IMR-90 (cell line): ENCODE measurements at regions not wholly inside any gene's neighbourhood (a gene's known extent, or its start where the extent isn't known, plus 50 kb on each side); places are given as distances from the start of the nearest gene placed in this dataset.

Experiments
- ATAC-seq: fragments of 200-7000 bp; cut with Tn5 transposase; 2 replicates; pipeline ENCODE4 v1.9.1; 2020; ENCODE audit warnings: low read depth, mild to moderate bottlenecking, moderate library complexity
- BruUV-seq: library from RNA; stranded (reverse); fragments of 400-500 nt; replicated peaks from 2 replicates; lab custom pipeline; 2021; lab: Mats Ljungman, UMichigan
- CTCF ChIA-PET: fragments of 300-600 bp; formaldehyde crosslinking; extraction: SDS; loops from one replicate; lab custom pipeline; 2021; ENCODE audit warnings: antibody characterized with exemption; lab: Yijun Ruan, JAX
- POLR2A ChIA-PET: fragments of 300-600 bp; sonication (Branson Sonifier 250); formaldehyde crosslinking; loops from one replicate; lab custom pipeline; 2022; ENCODE audit warnings: antibody characterized with exemption; ENCODE audit not compliant: unreplicated experiment; lab: Charles Lee
- DNase-seq: peaks from one replicate; pipeline ENCODE4 v3.0.0; 2013
- H2AFZ ChIP-seq: replicated peaks from 2 replicates; pipeline ENCODE3; 2013; ENCODE audit warnings: low read length, mild to moderate bottlenecking; ENCODE audit not compliant: poor library complexity
- H2AK5ac ChIP-seq: 2 replicates; pipeline ENCODE4 v1.6.1; 2013; ENCODE audit warnings: low read depth, low read length, inconsistent platforms
- H2AK9ac ChIP-seq: replicated peaks from 2 replicates; pipeline ENCODE3; 2013; ENCODE audit warnings: mild to moderate bottlenecking, low read depth, low read length, moderate library complexity; ENCODE audit not compliant: poor library complexity
- H2BK120ac ChIP-seq: 2 replicates; pipeline ENCODE4 v1.6.1; 2013; ENCODE audit warnings: low read depth, low read length, inconsistent platforms
- H2BK15ac ChIP-seq: 3 replicates; pipeline ENCODE4 v1.6.1; 2013; ENCODE audit warnings: low read depth, low read length, inconsistent platforms
- H2BK20ac ChIP-seq: 2 replicates; pipeline ENCODE4 v1.6.1; 2013; ENCODE audit warnings: low read depth, mild to moderate bottlenecking, inconsistent platforms, low read length, moderate library complexity
- H2BK5ac ChIP-seq: 2 replicates; pipeline ENCODE4 v1.6.1; 2013; ENCODE audit warnings: mild to moderate bottlenecking, low read depth, low read length, inconsistent platforms; ENCODE audit not compliant: poor library complexity, severe bottlenecking
- H3K14ac ChIP-seq: replicated peaks from 2 replicates; pipeline ENCODE4 v1.6.1; 2013; ENCODE audit warnings: low read depth, low read length, inconsistent platforms
- H3K18ac ChIP-seq: 2 replicates; pipeline ENCODE4 v1.6.1; 2013; ENCODE audit warnings: low read depth, low read length, control low read depth
- H3K23ac ChIP-seq: 2 replicates; pipeline ENCODE4 v1.6.1; 2013; ENCODE audit warnings: low read depth, low read length, inconsistent platforms
- H3K27ac ChIP-seq: 2 replicates; pipeline ENCODE4 v1.5.1; 2013; ENCODE audit warnings: mild to moderate bottlenecking, control low read depth, low read length; ENCODE audit not compliant: insufficient read depth
- H3K27me3 ChIP-seq: 2 replicates; pipeline ENCODE4 v1.6.1; 2013; ENCODE audit warnings: low read length; ENCODE audit not compliant: control insufficient read depth, insufficient read depth
- H3K36me3 ChIP-seq: 2 replicates; pipeline ENCODE4 v1.6.1; 2013; ENCODE audit warnings: low read length, mixed read lengths; ENCODE audit not compliant: control insufficient read depth, insufficient read depth
- H3K4ac ChIP-seq: 2 replicates; pipeline ENCODE4 v1.6.1; 2013; ENCODE audit warnings: low read depth, low read length, inconsistent platforms
- H3K4me1 ChIP-seq: 2 replicates; pipeline ENCODE4 v1.6.1; 2013; ENCODE audit warnings: low read length, mixed read lengths; ENCODE audit not compliant: control insufficient read depth, insufficient read depth
- H3K4me2 ChIP-seq: 2 replicates; pipeline ENCODE4 v1.6.1; 2013; ENCODE audit warnings: low read depth, mild to moderate bottlenecking, control low read depth, low read length, moderate library complexity
- H3K4me3 ChIP-seq: 2 replicates; pipeline ENCODE4 v1.5.1; 2013; ENCODE audit warnings: low read depth, mild to moderate bottlenecking, control low read depth, low read length, moderate library complexity; ENCODE audit not compliant: insufficient read depth
- H3K56ac ChIP-seq: 2 replicates; pipeline ENCODE4 v1.6.1; 2013; ENCODE audit warnings: low read length, inconsistent platforms; ENCODE audit not compliant: insufficient read depth; ENCODE audit errors: extremely low read depth
- H3K79me1 ChIP-seq, 2 experiments: 2 replicates each; pipeline ENCODE4 v1.6.1; 2013; ENCODE audit warnings: low read length in 2 of 2, inconsistent platforms in 1 of 2, low read depth in 1 of 2
- H3K9ac ChIP-seq: 2 replicates; pipeline ENCODE4 v1.6.1; 2013; ENCODE audit warnings: low read depth, low read length, control low read depth
- H3K9me1 ChIP-seq: 2 replicates; pipeline ENCODE4 v1.6.1; 2013; ENCODE audit warnings: low read length, inconsistent platforms; ENCODE audit not compliant: insufficient read depth
- H3K9me3 ChIP-seq: 2 replicates; pipeline ENCODE4 v1.6.1; 2013; ENCODE audit warnings: low read length; ENCODE audit not compliant: control insufficient read depth, insufficient read depth
- H4K20me1 ChIP-seq: 2 replicates; pipeline ENCODE4 v1.6.1; 2013; ENCODE audit warnings: low read length, inconsistent platforms; ENCODE audit not compliant: insufficient read depth
- H4K5ac ChIP-seq: 2 replicates; pipeline ENCODE4 v1.6.1; 2013; ENCODE audit warnings: mild to moderate bottlenecking, low read depth, low read length, control low read depth
- H4K8ac ChIP-seq, 2 experiments: 2 replicates each; pipeline ENCODE4 v1.6.1; 2013; ENCODE audit warnings: low read depth in 2 of 2, low read length in 2 of 2, control low read depth in 1 of 2, inconsistent platforms in 1 of 2
- H4K91ac ChIP-seq: 2 replicates; pipeline ENCODE4 v1.6.1; 2013; ENCODE audit warnings: low read depth, low read length, inconsistent platforms; ENCODE audit not compliant: insufficient read depth
- BHLHE40 ChIP-seq: fragments of 150-350 bp; IDR thresholded peaks from 2 replicates; pipeline ENCODE4 v1.6.1; 2016; ENCODE audit warnings: mild to moderate bottlenecking, low read depth, low read length
- CEBPB ChIP-seq: IDR thresholded peaks from 2 replicates; pipeline ENCODE4 v1.6.1; 2012; ENCODE audit warnings: low read depth, low read length, improper control_type of control experiment
- CHD1 ChIP-seq: IDR thresholded peaks from 2 replicates; pipeline ENCODE4 v1.6.1; 2012; ENCODE audit warnings: low read depth, low read length, improper control_type of control experiment
- FOS ChIP-seq: fragments of 150-350 bp; IDR thresholded peaks from 2 replicates; pipeline ENCODE4 v1.6.1; 2016; ENCODE audit warnings: low read depth, low read length
- MAFK ChIP-seq: IDR thresholded peaks from 2 replicates; pipeline ENCODE4 v1.6.1; 2012; ENCODE audit warnings: low read depth, low read length, improper control_type of control experiment
- MAZ ChIP-seq: IDR thresholded peaks from 2 replicates; pipeline ENCODE4 v1.6.1; 2012; ENCODE audit warnings: low read depth, mild to moderate bottlenecking, low read length, improper control_type of control experiment, moderate library complexity, borderline replicate concordance
- MXI1 ChIP-seq: IDR thresholded peaks from 2 replicates; pipeline ENCODE4 v1.6.1; 2012; ENCODE audit warnings: low read depth, mild to moderate bottlenecking, low read length, moderate library complexity, borderline replicate concordance
- NFE2L2 ChIP-seq: fragments of 150-350 bp; IDR thresholded peaks from 2 replicates; pipeline ENCODE4 v1.6.1; 2016; ENCODE audit warnings: low read depth, mild to moderate bottlenecking, low read length
- POLR2A ChIP-seq: IDR thresholded peaks from 2 replicates; pipeline ENCODE4 v1.6.1; 2012; ENCODE audit warnings: mild to moderate bottlenecking, low read depth, low read length
- RAD21 ChIP-seq: IDR thresholded peaks from 2 replicates; pipeline ENCODE4 v1.6.1; 2012; ENCODE audit warnings: low read length, improper control_type of control experiment
- RCOR1 ChIP-seq: IDR thresholded peaks from 2 replicates; pipeline ENCODE4 v1.6.1; 2012; ENCODE audit warnings: mild to moderate bottlenecking, low read length, improper control_type of control experiment; ENCODE audit not compliant: insufficient replicate concordance
- SMC3 ChIP-seq: fragments of 150-350 bp; IDR thresholded peaks from 2 replicates; pipeline ENCODE4 v1.6.1; 2016; ENCODE audit warnings: low read depth, mild to moderate bottlenecking, antibody characterized with exemption, low read length, moderate library complexity
- dilution Hi-C: fragments of 300-500 bp; cut with HindIII; formaldehyde crosslinking; loops from one replicate; pipeline ENCODE4 v1.14.3; 2018; ENCODE audit warnings: low sequenced_read_pairs; ENCODE audit not compliant: unreplicated experiment
- in situ Hi-C: fragments of 300-500 bp; cut with MboI; formaldehyde crosslinking; loops from 3 replicates; pipeline ENCODE4 v1.14.3; 2019; ENCODE audit warnings: low sequenced_read_pairs, inconsistent platforms, mixed read lengths
- intact Hi-C: fragments of 100-400 bp; cut with micrococcal nuclease; formaldehyde crosslinking; loops from 2 replicates; pipeline ENCODE4 v1.10.0; 2022
- TF ChIP-seq, protein P1 (sequence below): conservative IDR thresholded peaks from 2 replicates; pipeline ENCODE4 v1.5.1; 2012; ENCODE audit warnings: mild to moderate bottlenecking, low read depth, low read length, improper control_type of control experiment

DNA sequence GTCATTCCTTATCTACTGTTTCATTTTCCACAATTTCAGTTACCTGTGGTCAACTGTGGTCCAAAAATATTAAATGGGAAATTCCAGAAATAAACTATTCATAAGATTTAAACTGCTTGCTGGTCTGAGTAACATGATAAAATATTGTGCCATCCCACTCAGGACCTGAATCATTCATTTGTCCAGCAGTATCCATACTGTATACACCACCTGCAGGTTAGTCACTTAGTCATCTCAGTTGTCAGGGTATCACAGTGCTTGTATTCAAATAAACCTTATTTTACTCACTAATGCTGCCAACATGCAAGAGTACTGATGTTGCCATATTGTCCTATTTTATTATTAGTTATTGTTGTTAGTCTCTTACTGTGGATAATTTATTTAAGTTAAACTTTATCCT lies 139.7 kb downstream of the FBXO4 start:
- H2BK120ac ChIP-seq = no peak overlapping the region
- intact Hi-C loops = no loop called here
- H3K4me2 ChIP-seq = no peak overlapping the region
- no TSS peak for BruUV-seq
- H3K9me3 ChIP-seq = no peaks in the 10 kb centered on the region
- H3K56ac ChIP-seq = no peak overlapping the region
- no peaks in the 10 kb centered on the region for H3K79me1 ChIP-seq
- H3K36me3 ChIP-seq = no peaks in the 10 kb centered on the region
- ATAC-seq (no peak), DNase-seq (no peak)
- no peak overlapping the region for H2AK9ac ChIP-seq
- H2BK20ac ChIP-seq = no peak overlapping the region
- H3K4me3 ChIP-seq = no peak overlapping the region
- no peaks in the 10 kb centered on the region for H3K27me3 ChIP-seq
- no peaks in the 10 kb centered on the region for H3K4me1 ChIP-seq
- ChIA-PET POLR2A (no interaction called here), CTCF (no interaction called here)
- no peak overlapping the region for H3K14ac ChIP-seq
- no peaks in the 10 kb centered on the region for H4K20me1 ChIP-seq
- no peak overlapping the region for H3K9ac ChIP-seq
- H2AFZ ChIP-seq = no peak overlapping the region
- H4K5ac ChIP-seq = no peak overlapping the region
- TF ChIP-seq RCOR1 (no peak), MAZ (no peak), SMC3 (no peak), POLR2A (no peak), MXI1 (no peak), BHLHE40 (no peak), MAFK (no peak), FOS (no peak), CHD1 (no peak), CEBPB (no peak), RAD21 (no peak), NFE2L2 (no peak)
- TF ChIP-seq, protein P1, sequence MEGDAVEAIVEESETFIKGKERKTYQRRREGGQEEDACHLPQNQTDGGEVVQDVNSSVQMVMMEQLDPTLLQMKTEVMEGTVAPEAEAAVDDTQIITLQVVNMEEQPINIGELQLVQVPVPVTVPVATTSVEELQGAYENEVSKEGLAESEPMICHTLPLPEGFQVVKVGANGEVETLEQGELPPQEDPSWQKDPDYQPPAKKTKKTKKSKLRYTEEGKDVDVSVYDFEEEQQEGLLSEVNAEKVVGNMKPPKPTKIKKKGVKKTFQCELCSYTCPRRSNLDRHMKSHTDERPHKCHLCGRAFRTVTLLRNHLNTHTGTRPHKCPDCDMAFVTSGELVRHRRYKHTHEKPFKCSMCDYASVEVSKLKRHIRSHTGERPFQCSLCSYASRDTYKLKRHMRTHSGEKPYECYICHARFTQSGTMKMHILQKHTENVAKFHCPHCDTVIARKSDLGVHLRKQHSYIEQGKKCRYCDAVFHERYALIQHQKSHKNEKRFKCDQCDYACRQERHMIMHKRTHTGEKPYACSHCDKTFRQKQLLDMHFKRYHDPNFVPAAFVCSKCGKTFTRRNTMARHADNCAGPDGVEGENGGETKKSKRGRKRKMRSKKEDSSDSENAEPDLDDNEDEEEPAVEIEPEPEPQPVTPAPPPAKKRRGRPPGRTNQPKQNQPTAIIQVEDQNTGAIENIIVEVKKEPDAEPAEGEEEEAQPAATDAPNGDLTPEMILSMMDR = no peak
- no peak overlapping the region for H4K8ac ChIP-seq
- H2BK5ac ChIP-seq = no peak overlapping the region
- no peaks in the 10 kb centered on the region for H3K9me1 ChIP-seq
- H2BK15ac ChIP-seq = no peak overlapping the region
- no peak overlapping the region for H3K23ac ChIP-seq
- H3K4ac ChIP-seq = no peak overlapping the region
- H4K91ac ChIP-seq = no peak overlapping the region
- dilution Hi-C loops = no loop called here
- no peak overlapping the region for H2AK5ac ChIP-seq
- no peak overlapping the region for H3K18ac ChIP-seq
- no peak overlapping the region for H3K27ac ChIP-seq
- in situ Hi-C loops = loop anchor here (25.0 kb wide), 1 partner anchor 378 kb away; no protein-coding TSS in a partner anchor
